ENCODE measurements at regions not wholly inside any gene's neighbourhood (a gene's known extent, or its start where the extent isn't known, plus 50 kb on each side); places are given as distances from the start of the nearest gene placed in this dataset.

GRCh38 chr18:46311491-46311890 is 207.3 kb downstream of the HAUS1 start:
- TF ChIP-seq CTCF (conservative IDR thresholded peaks at IDR 0.05) (no peak), ZFX (IDR thresholded peaks at IDR 0.05) (no peak)

All from C4-2B (cell line).